Activated effector memory CD4-positive, alpha-beta T cell treated with Interleukin-2 at 50 U/mL for 16 hours (primary cell): ENCODE measurements at regions not wholly inside any gene's neighbourhood (a gene's known extent, or its start where the extent isn't known, plus 50 kb on each side); places are given as distances from the start of the nearest gene placed in this dataset.

Experiments
- DNase-seq: peaks from one replicate; pipeline ENCODE4 v3.0.0-alpha.2; 2020

- no peak for DNase-seq
These were observed 67.8 kb upstream of the FGGY start for GRCh38 chr1:59229138-59229537.

DNA sequence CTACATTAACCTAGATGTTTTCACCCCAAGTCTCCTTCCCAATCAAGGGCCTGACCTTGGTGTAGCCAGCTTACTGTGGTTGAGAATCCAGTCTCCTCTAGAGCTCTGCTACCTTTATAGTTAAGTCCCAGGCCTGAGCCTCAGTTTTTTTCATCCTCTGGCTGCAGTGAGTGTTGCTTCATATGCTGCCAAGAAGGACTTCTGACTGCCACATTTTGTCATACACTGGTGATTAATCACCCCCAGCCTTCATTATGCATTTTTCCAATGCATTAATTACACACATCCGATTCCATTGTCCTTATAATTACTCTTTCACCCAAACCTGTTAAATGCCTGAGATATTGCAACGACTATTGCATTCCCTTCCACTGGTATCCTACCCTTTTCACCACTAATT, 66.3 kb upstream of the FGGY start:
- no peak for DNase-seq

DNA sequence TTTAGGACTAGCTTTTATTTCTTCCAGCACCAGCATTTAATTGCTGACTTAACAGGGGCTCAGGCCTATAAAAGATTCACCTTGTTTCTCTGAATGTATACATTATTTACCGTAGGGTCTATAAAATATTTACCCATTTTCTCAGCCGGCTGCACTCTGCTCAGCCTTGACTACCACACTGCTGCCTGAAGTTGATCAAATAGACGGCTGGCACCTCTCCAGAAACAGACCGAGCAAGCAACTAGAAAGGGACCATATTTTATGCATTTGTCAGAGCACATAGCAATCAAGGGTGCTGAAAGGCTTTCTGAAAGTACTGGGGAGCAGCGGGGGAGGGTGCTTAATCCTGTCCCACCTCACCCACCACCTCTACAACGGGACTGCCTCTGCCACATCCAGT, 64.7 kb upstream of the FGGY start:
- DNase-seq: no peak

DNA sequence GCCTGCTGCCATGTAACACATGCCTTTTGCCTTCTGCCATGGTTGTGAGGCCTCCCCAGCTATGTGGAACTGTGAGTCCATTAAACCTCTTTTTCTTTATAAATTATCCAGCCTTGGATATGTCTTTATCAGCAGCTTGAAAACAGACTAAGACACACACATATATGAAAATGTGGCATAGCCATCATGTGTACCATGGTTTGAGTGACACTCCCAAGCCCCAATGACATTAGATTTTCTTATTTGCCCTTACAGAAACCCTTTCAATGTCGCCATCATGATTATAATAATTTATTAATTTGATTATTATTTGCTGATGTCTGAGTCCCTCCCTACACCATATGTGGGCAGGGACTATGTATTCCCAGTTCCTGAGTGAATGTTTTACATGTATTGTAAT, 63.5 kb upstream of the FGGY start:
- no peak for DNase-seq

DNA sequence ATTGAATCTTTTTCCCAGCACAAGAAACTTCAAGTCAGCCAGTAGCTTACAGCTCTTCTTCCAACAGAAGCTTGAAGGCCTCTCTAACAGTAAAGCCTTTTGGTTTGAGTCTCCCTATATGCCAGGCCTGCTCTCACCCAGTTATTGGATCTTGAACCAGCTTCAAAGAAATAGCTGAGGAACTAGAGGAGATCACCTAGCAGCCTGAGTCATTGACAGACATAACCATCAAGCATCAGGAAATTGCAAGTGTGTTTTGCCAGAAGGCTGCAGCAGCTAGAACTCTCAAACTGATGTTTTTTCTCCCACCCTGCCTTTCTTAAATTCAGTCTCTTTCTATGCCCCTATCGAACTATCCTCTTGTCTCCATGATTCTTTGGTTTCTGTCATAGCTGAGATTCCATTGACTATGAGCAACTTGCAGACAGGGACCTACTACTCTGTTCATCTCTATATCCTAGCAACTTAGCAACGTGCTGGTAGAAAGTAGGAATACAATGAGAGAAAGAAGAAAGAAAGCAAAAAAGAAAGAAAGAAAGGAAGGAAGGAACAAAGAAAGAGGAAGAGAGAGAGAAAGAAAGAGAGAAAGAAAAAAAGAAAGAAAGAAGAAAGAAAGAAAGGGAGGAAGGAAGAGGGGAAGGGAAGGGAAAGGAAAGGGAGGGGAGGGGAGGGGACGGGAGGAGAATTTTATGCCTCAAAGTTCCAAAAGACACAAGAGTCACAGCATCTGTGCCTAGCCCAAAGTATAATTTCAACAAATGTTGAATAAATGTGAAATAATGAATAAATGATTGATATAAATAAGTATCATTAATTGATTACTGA, 60.0 kb upstream of the FGGY start:
- DNase-seq: no peak

DNA sequence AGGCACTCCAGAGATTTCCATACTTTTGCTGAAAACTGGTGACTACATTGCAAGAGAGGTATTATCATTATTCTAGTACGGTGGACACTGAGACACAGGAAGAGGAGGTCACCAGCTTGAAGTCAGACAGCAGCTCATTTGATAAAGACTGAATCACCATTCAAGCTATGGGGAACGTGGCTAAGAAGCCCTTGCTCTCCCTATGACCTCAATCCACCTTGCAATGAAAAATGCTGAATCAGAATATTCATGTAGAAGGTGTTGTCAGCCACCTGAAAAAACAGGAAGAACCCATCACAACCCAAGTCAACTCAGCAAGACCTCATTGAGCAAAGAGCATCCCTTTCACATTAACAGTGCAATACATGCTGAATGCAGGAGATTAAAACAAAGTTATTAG, 59.0 kb upstream of the FGGY start:
- no peak for DNase-seq

- DNase-seq: no peak
These were observed 58.5 kb upstream of the FGGY start for GRCh38 chr1:59238333-59238934.

GRCh38 chr1:59238993-59239392, 57.9 kb upstream of the FGGY start:
- no peak for DNase-seq

DNA sequence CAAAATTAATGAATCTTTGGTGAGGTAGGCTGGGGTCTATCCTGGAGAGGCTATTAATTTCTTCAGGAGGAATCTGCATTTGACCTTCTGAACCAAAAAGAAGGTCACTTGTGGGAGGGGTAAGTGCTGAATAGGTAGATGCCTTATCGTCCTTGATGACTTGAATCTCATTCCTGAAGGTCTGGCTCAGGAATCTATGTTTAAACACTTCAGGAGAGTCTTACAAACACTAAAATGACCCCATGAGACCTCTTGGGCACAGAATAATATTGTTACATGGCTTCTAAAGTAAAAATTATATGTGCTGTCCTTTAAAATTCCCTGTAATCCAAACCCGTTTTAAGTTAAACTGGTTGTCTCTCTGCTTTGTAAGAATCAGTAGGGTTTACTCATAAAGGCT, 55.0 kb upstream of the FGGY start:
- no peak for DNase-seq

- no peak for DNase-seq
These were observed 54.5 kb upstream of the FGGY start for GRCh38 chr1:59242370-59242769.

GRCh38 chr1:59243550-59243949, 53.3 kb upstream of the FGGY start:
- no peak for DNase-seq

DNA sequence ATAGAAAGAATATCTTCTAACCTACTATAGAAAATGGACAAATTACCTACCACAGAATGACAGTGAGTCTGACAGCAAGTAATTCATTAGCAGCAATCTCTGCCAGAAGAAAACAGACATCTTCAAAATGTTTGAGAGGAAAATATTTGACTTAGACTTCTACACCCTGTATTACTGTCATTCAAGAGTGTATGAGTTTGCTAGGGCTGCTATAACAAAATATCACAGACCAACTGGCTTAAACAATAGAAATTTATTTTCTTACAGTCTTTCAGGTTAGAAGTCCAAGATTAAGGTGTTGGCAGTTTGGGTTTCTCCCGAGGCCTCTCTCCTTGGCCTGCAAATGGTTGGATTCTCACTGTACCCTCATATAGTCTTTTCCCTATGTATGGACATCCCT, 52.9 kb upstream of the FGGY start:
- no peak for DNase-seq

- DNase-seq: no peak
These were observed 52.0 kb upstream of the FGGY start for GRCh38 chr1:59244891-59245290.
